H7 (cell line): ENCODE measurements at regions not wholly inside any gene's neighbourhood (a gene's known extent, or its start where the extent isn't known, plus 50 kb on each side); places are given as distances from the start of the nearest gene placed in this dataset.

ENCODE experiments used
- DNase-seq: peaks from one replicate; pipeline ENCODE4 v3.0.0; 2012
- H3K27me3 ChIP-seq: 2 replicates; pipeline ENCODE4 v1.6.0; 2011; ENCODE audit warnings: mild to moderate bottlenecking, low read length; ENCODE audit not compliant: control insufficient read depth, insufficient read depth
- H3K36me3 ChIP-seq: replicated peaks from 2 replicates; pipeline ENCODE4 v1.5.1; 2011; ENCODE audit warnings: low read length; ENCODE audit not compliant: control insufficient read depth, insufficient read depth
- H3K4me3 ChIP-seq: 2 replicates; pipeline ENCODE4 v1.5.1; 2011; ENCODE audit warnings: low read depth, mild to moderate bottlenecking, control low read depth, low read length, moderate library complexity; ENCODE audit not compliant: insufficient read depth

GRCh38 chr5:174667526-174667925, 56.9 kb upstream of the MSX2 start:
- no peaks in the 10 kb centered on the region for H3K36me3 ChIP-seq
- no peaks in the 10 kb centered on the region for H3K27me3 ChIP-seq
- no peak overlapping the region for H3K4me3 ChIP-seq
- no peak for DNase-seq

- Histone ChIP-seq H3K36me3 (no peaks in the 10 kb centered on the region), H3K4me3 (no peak overlapping the region), H3K27me3 (no peaks in the 10 kb centered on the region)
- no peak for DNase-seq
Measured at GRCh38 chr5:174668349-174668748, 56.0 kb upstream of the MSX2 start.
